DOHH2 (cell line): ENCODE measurements at regions not wholly inside any gene's neighbourhood (a gene's known extent, or its start where the extent isn't known, plus 50 kb on each side); places are given as distances from the start of the nearest gene placed in this dataset.
A peak's percentile ranks its signal among the peaks of the same experiment; 100 is the strongest.

Experiments
- H3F3A ChIP-seq: fragments of 200-600 bp; sonication (generic), shearing (Covaris generic); 2 replicates; pipeline ENCODE4 v1.6.0; 2016; ENCODE audit warnings: antibody characterized with exemption, mild to moderate bottlenecking; ENCODE audit not compliant: control insufficient read depth, insufficient read depth
- H3K27ac ChIP-seq: fragments of 200-600 bp; sonication (generic); 2 replicates; pipeline ENCODE4 v1.5.1; 2014; ENCODE audit warnings: low read depth, mild to moderate bottlenecking, low read length, moderate library complexity
- H3K27me3 ChIP-seq: fragments of 200-600 bp; sonication (generic); 2 replicates; pipeline ENCODE4 v1.6.1; 2014; ENCODE audit warnings: mild to moderate bottlenecking, low read length, mixed read lengths; ENCODE audit not compliant: control insufficient read depth
- H3K36me3 ChIP-seq: fragments of 200-600 bp; sonication (generic); 2 replicates; pipeline ENCODE4 v1.6.1; 2014; ENCODE audit warnings: mild to moderate bottlenecking, low read length, moderate library complexity, mixed read lengths; ENCODE audit not compliant: control insufficient read depth
- H3K4me1 ChIP-seq: fragments of 200-600 bp; sonication (generic); 2 replicates; pipeline ENCODE4 v1.6.1; 2014; ENCODE audit warnings: mild to moderate bottlenecking, low read length, mixed read lengths; ENCODE audit not compliant: control insufficient read depth
- H3K4me2 ChIP-seq: fragments of 200-600 bp; sonication (generic); 2 replicates; pipeline ENCODE4 v1.6.0; 2014; ENCODE audit warnings: mild to moderate bottlenecking, low read length, moderate library complexity
- H3K4me3 ChIP-seq: fragments of 200-600 bp; sonication (generic); 2 replicates; pipeline ENCODE4 v1.5.1; 2014; ENCODE audit warnings: mild to moderate bottlenecking, low read length, mixed read lengths
- H3K79me2 ChIP-seq: fragments of 200-600 bp; sonication (generic); 2 replicates; pipeline ENCODE4 v1.6.1; 2014; ENCODE audit warnings: mild to moderate bottlenecking, low read length, mixed read lengths; ENCODE audit not compliant: control insufficient read depth
- H3K9me2 ChIP-seq: fragments of 200-600 bp; sonication (generic); replicated peaks from 2 replicates; pipeline ENCODE4 v1.6.1; 2014; ENCODE audit warnings: mild to moderate bottlenecking, low read length, mixed read lengths; ENCODE audit not compliant: control insufficient read depth
- H3K9me3 ChIP-seq: fragments of 200-600 bp; sonication (generic); 2 replicates; pipeline ENCODE4 v1.6.1; 2014; ENCODE audit warnings: antibody characterized with exemption, low read length, mixed read lengths; ENCODE audit not compliant: control insufficient read depth, insufficient read depth
- H4K20me1 ChIP-seq: fragments of 200-600 bp; sonication (generic); 2 replicates; pipeline ENCODE4 v1.6.0; 2014; ENCODE audit warnings: low read depth, mild to moderate bottlenecking, antibody characterized with exemption, low read length, moderate library complexity; ENCODE audit not compliant: control insufficient read depth, insufficient read depth
- EZH2phosphoT487 ChIP-seq: fragments of 200-600 bp; sonication (generic); IDR thresholded peaks from 2 replicates; pipeline ENCODE4 v1.6.1; 2017; ENCODE audit warnings: borderline replicate concordance, mild to moderate bottlenecking, antibody characterized with exemption, low read length, moderate library complexity, mixed read lengths
- TF ChIP-seq, protein P1 (sequence below): fragments of 200-600 bp; sonication (generic); IDR thresholded peaks from one replicate; pipeline ENCODE4 v1.5.1; 2014; ENCODE audit warnings: antibody characterized with exemption, mild to moderate bottlenecking, low read depth, low read length; ENCODE audit not compliant: poor library complexity, severe bottlenecking

DNA sequence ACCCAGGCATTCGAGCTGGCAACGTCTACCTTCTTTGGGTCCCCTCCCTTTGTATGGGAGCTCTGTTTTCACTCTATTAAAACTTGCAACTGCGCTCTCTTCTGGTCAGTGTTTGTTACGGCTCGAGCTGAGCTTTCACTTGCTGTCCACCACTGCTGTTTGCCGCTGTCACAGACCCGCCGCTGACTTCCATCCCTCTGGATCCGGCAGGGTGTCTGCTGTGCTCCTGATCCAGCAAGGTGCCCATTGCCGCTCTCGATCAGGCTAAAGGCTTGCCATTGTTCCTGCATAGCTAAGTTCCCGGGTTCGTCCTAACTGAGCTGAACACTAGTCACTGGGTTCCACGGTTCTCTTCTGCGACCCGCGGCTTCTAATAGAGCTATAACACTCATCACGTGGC is 183.5 kb upstream of the GALNTL6 start:
- Histone ChIP-seq H3K9me3 (no peaks in the 10 kb centered on the region), H3K27ac (no peak overlapping the region), H4K20me1 (no peaks in the 10 kb centered on the region), H3K27me3 (no peaks in the 10 kb centered on the region), H3F3A (no peaks in the 10 kb centered on the region), H3K36me3 (no peaks in the 10 kb centered on the region), H3K4me1 (peaks cover 10% of the 10 kb centered on the region), H3K79me2 (no peaks in the 10 kb centered on the region), H3K9me2 (no peaks in the 10 kb centered on the region), H3K4me3 (no peak overlapping the region), H3K4me2 (no peak overlapping the region)
- TF ChIP-seq, protein P1, sequence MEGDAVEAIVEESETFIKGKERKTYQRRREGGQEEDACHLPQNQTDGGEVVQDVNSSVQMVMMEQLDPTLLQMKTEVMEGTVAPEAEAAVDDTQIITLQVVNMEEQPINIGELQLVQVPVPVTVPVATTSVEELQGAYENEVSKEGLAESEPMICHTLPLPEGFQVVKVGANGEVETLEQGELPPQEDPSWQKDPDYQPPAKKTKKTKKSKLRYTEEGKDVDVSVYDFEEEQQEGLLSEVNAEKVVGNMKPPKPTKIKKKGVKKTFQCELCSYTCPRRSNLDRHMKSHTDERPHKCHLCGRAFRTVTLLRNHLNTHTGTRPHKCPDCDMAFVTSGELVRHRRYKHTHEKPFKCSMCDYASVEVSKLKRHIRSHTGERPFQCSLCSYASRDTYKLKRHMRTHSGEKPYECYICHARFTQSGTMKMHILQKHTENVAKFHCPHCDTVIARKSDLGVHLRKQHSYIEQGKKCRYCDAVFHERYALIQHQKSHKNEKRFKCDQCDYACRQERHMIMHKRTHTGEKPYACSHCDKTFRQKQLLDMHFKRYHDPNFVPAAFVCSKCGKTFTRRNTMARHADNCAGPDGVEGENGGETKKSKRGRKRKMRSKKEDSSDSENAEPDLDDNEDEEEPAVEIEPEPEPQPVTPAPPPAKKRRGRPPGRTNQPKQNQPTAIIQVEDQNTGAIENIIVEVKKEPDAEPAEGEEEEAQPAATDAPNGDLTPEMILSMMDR, result no peak
- no peak for TF ChIP-seq EZH2phosphoT487

- H3K79me2 ChIP-seq, result no peaks in the 10 kb centered on the region
- H3K9me2 ChIP-seq, result no peaks in the 10 kb centered on the region
- H3K4me3 ChIP-seq, result no peak overlapping the region
- no peaks in the 10 kb centered on the region for H3K9me3 ChIP-seq
- no peaks in the 10 kb centered on the region for H3F3A ChIP-seq
- no peaks in the 10 kb centered on the region for H4K20me1 ChIP-seq
- no peak overlapping the region for H3K27ac ChIP-seq
- TF ChIP-seq, protein P1, result no peak
- no peak for TF ChIP-seq EZH2phosphoT487
- H3K36me3 ChIP-seq, result no peaks in the 10 kb centered on the region
- H3K27me3 ChIP-seq, result no peaks in the 10 kb centered on the region
- peaks cover 10% of the 10 kb centered on the region for H3K4me1 ChIP-seq
- 0 out of 2 replicates have a peak overlapping the region, but pooled peaks have one; percentile 16 for H3K4me2 ChIP-seq
Measured at GRCh38 chr4:171629182-171629581, 184.0 kb upstream of the GALNTL6 start.

DNA sequence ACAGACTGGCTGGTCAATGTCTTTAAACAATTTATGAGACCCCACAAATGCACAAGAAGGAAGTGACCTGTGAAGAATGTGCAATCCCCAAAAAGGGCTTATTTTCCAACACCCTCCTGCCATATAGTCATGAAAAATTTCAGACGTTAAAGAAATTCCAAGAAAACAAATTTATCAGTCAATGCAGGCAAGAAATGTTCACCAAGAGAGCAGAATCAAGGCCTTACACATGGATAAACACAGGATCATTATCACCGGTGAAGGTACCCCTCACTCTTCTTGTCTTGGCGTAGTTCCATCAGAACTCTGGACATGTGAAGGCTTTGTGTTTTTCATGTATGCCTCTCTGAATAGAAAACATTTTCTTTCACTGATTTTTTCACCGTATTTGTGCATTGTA is 186.7 kb upstream of the GALNTL6 start:
- H3K27ac ChIP-seq, result no peak overlapping the region
- no peak overlapping the region for H3K4me2 ChIP-seq
- TF ChIP-seq EZH2phosphoT487, result no peak
- TF ChIP-seq, protein P1, result no peak
- no peaks in the 10 kb centered on the region for H3K9me2 ChIP-seq
- H4K20me1 ChIP-seq, result no peaks in the 10 kb centered on the region
- H3F3A ChIP-seq, result no peaks in the 10 kb centered on the region
- H3K4me3 ChIP-seq, result no peak overlapping the region
- no peaks in the 10 kb centered on the region for H3K79me2 ChIP-seq
- no peaks in the 10 kb centered on the region for H3K27me3 ChIP-seq
- H3K9me3 ChIP-seq, result no peaks in the 10 kb centered on the region
- peaks cover 10% of the 10 kb centered on the region for H3K4me1 ChIP-seq
- no peaks in the 10 kb centered on the region for H3K36me3 ChIP-seq

DNA sequence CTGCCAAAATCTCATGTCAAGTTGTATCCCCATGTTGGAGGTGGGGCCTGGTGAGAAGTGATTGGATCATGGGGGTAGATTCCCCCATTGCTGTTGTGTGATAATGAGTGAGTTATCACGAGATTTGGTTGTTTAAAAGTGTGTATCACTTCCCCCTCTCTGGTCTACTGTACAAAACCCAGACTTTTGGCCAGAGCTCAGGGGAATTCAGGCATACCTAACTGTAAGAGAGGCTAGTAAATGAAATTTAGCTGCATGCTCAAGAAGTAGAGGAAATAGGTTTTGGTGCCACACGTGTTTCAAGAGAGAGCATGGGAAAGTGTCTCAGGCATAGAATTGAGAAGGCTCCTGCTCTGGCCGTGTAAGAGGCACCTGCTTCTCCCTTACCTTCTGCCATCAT is 190.5 kb upstream of the GALNTL6 start:
- H3K4me2 ChIP-seq, result no peak overlapping the region

More for the DNA sequence above, 190.5 kb upstream of the GALNTL6 start:
- H3F3A ChIP-seq, result no peaks in the 10 kb centered on the region
- H3K27me3 ChIP-seq, result no peaks in the 10 kb centered on the region
- TF ChIP-seq, protein P1, result no peak
- TF ChIP-seq EZH2phosphoT487, result no peak
- no peak overlapping the region for H3K4me3 ChIP-seq
- H3K27ac ChIP-seq, result no peak overlapping the region
- no peaks in the 10 kb centered on the region for H3K4me1 ChIP-seq
- H3K79me2 ChIP-seq, result no peaks in the 10 kb centered on the region
- no peaks in the 10 kb centered on the region for H3K36me3 ChIP-seq
- H3K9me3 ChIP-seq, result no peaks in the 10 kb centered on the region
- H3K9me2 ChIP-seq, result no peaks in the 10 kb centered on the region
- H4K20me1 ChIP-seq, result no peaks in the 10 kb centered on the region
